GM23248 (cell line): ENCODE measurements at regions not wholly inside any gene's neighbourhood (a gene's known extent, or its start where the extent isn't known, plus 50 kb on each side); places are given as distances from the start of the nearest gene placed in this dataset.

ENCODE experiments used
- DNase-seq: peaks from one replicate; pipeline ENCODE4 v3.0.0-alpha.2; 2015
- H2AFZ ChIP-seq: fragments of 200-600 bp; sonication (generic); 2 replicates; pipeline ENCODE4 v1.6.1; 2016; ENCODE audit warnings: antibody characterized with exemption
- H3F3A ChIP-seq: fragments of 200-600 bp; sonication (generic); 2 replicates; pipeline ENCODE4 v1.6.1; 2016; ENCODE audit warnings: mild to moderate bottlenecking, antibody characterized with exemption, mixed run types; ENCODE audit not compliant: insufficient read depth
- H3K27ac ChIP-seq: fragments of 200-600 bp; sonication (generic); 2 replicates; pipeline ENCODE4 v1.5.1; 2016; ENCODE audit warnings: mild to moderate bottlenecking
- H3K27me3 ChIP-seq: fragments of 200-600 bp; sonication (generic); replicated peaks from 2 replicates; pipeline ENCODE4 v1.6.1; 2016; ENCODE audit warnings: mild to moderate bottlenecking; ENCODE audit not compliant: insufficient read depth
- H3K36me3 ChIP-seq: fragments of 200-600 bp; sonication (generic); 2 replicates; pipeline ENCODE4 v1.6.1; 2016; ENCODE audit warnings: low read depth, mild to moderate bottlenecking
- H3K4me1 ChIP-seq: fragments of 200-600 bp; sonication (generic); 2 replicates; pipeline ENCODE4 v1.6.1; 2016; ENCODE audit warnings: mild to moderate bottlenecking; ENCODE audit not compliant: insufficient read depth
- H3K4me2 ChIP-seq: fragments of 200-600 bp; sonication (generic); one replicate; pipeline ENCODE4 v1.6.1; 2016; ENCODE audit warnings: mild to moderate bottlenecking; ENCODE audit not compliant: unreplicated experiment
- H3K4me3 ChIP-seq: fragments of 200-600 bp; sonication (generic); 2 replicates; pipeline ENCODE4 v1.5.1; 2016; ENCODE audit warnings: mild to moderate bottlenecking
- H3K79me2 ChIP-seq: fragments of 200-600 bp; sonication (generic); 2 replicates; pipeline ENCODE4 v1.6.1; 2016; ENCODE audit warnings: mild to moderate bottlenecking; ENCODE audit not compliant: insufficient read depth
- H3K9ac ChIP-seq: fragments of 200-600 bp; sonication (generic); 2 replicates; pipeline ENCODE4 v1.6.1; 2016; ENCODE audit warnings: mild to moderate bottlenecking
- H3K9me2 ChIP-seq: fragments of 200-600 bp; sonication (generic); 2 replicates; pipeline ENCODE4 v1.6.1; 2016; ENCODE audit warnings: mixed run types, mild to moderate bottlenecking, moderate library complexity; ENCODE audit not compliant: insufficient read depth
- H3K9me3 ChIP-seq: fragments of 200-600 bp; sonication (generic); one replicate; pipeline ENCODE4 v1.6.1; 2017; ENCODE audit warnings: low read depth
- H4K20me1 ChIP-seq: fragments of 200-600 bp; sonication (generic); 2 replicates; pipeline ENCODE4 v1.6.0; 2016; ENCODE audit not compliant: insufficient read depth
- EZH2 ChIP-seq: fragments of 200-600 bp; sonication (generic); IDR thresholded peaks from 2 replicates; pipeline ENCODE4 v1.6.1; 2018; ENCODE audit warnings: antibody characterized with exemption, mild to moderate bottlenecking; ENCODE audit not compliant: insufficient read depth, poor library complexity, severe bottlenecking
- EZH2phosphoT487 ChIP-seq: fragments of 200-600 bp; sonication (generic); IDR thresholded peaks from 2 replicates; pipeline ENCODE4 v1.6.1; 2018; ENCODE audit warnings: antibody characterized with exemption, moderate library complexity, mild to moderate bottlenecking, low read depth; ENCODE audit not compliant: insufficient read depth
- WGBS, 2 experiments: methylation state at CpG; one replicate each; pipeline ENCODE4 v1.1.6; 2015 to 2017; ENCODE audit warnings: low lambda C conversion rate in 2 of 2, low coverage in 1 of 2; ENCODE audit errors: missing lambda C conversion rate in 2 of 2; 5-methylcytosine and 5-hydroxymethylcytosine counted together
- in situ Hi-C: fragments of 300-500 bp; cut with MboI; formaldehyde crosslinking; loops from 2 replicates; pipeline ENCODE4 v1.15.0; 2020

- H3K9ac ChIP-seq = no peak overlapping the region
- no peaks in the 10 kb centered on the region for H3F3A ChIP-seq
- no peak overlapping the region for H3K27ac ChIP-seq
- H3K9me3 ChIP-seq = no peaks in the 10 kb centered on the region
- no peaks in the 10 kb centered on the region for H4K20me1 ChIP-seq
- H3K36me3 ChIP-seq = no peaks in the 10 kb centered on the region
- no peak for DNase-seq
- no peaks in the 10 kb centered on the region for H3K4me1 ChIP-seq
- no peaks in the 10 kb centered on the region for H3K79me2 ChIP-seq
- H2AFZ ChIP-seq = no peak overlapping the region
- 41 to 45% methylated on average over 6 of the region's 6 CpGs for WGBS, 2 experiments
- no peaks in the 10 kb centered on the region for H3K9me2 ChIP-seq
- H3K27me3 ChIP-seq = no peaks in the 10 kb centered on the region
- H3K4me3 ChIP-seq = no peak overlapping the region
- no peak for TF ChIP-seq EZH2
- no peak for TF ChIP-seq EZH2phosphoT487
- H3K4me2 ChIP-seq = no peak overlapping the region
- in situ Hi-C loops = no loop called here
Measured at GRCh38 chr3:109784852-109785631, 447.7 kb upstream of the DPPA4 start.

GRCh38 chr3:109803274-109803673 is 465.9 kb upstream of the DPPA4 start:
- Histone ChIP-seq H3K9me3 (no peaks in the 10 kb centered on the region), H3K27me3 (no peaks in the 10 kb centered on the region), H3F3A (no peaks in the 10 kb centered on the region; the same call in 1 of the 2 replicates), H3K4me2 (no peak overlapping the region), H3K27ac (no peak overlapping the region), H4K20me1 (no peaks in the 10 kb centered on the region), H3K4me3 (no peak overlapping the region), H3K9ac (no peak overlapping the region), H2AFZ (no peak overlapping the region), H3K9me2 (no peaks in the 10 kb centered on the region), H3K4me1 (no peaks in the 10 kb centered on the region), H3K36me3 (no peaks in the 10 kb centered on the region), H3K79me2 (no peaks in the 10 kb centered on the region)
- DNase-seq = no peak
- WGBS, 2 experiments = 69 to 72% methylated on average over 6 of the region's 6 CpGs
- in situ Hi-C loops = no loop called here
- TF ChIP-seq EZH2phosphoT487 (no peak), EZH2 (no peak)

- Histone ChIP-seq H3K79me2 (no peaks in the 10 kb centered on the region), H3K36me3 (no peaks in the 10 kb centered on the region), H3K4me3 (no peak overlapping the region), H3K27me3 (no peaks in the 10 kb centered on the region), H3K9ac (no peak overlapping the region), H4K20me1 (no peaks in the 10 kb centered on the region), H3K9me3 (no peaks in the 10 kb centered on the region), H3K4me2 (no peak overlapping the region), H3K9me2 (no peaks in the 10 kb centered on the region), H3K27ac (no peak overlapping the region), H3F3A (no peaks in the 10 kb centered on the region; the same call in 1 of the 2 replicates), H3K4me1 (no peaks in the 10 kb centered on the region), H2AFZ (no peak overlapping the region)
- in situ Hi-C loops = no loop called here
- no peak for DNase-seq
- TF ChIP-seq EZH2 (no peak), EZH2phosphoT487 (no peak)
- WGBS, 2 experiments = 87 to 93% methylated on average over 1 of the region's 1 CpG
Measured at GRCh38 chr3:109804697-109805096, 467.4 kb upstream of the DPPA4 start.

GRCh38 chr3:109806929-109807328 is 469.6 kb upstream of the DPPA4 start:
- Histone ChIP-seq H3F3A (no peaks in the 10 kb centered on the region; the same call in 1 of the 2 replicates), H3K27ac (no peak overlapping the region), H3K9me3 (no peaks in the 10 kb centered on the region), H2AFZ (peak overlapping the region; percentile 6), H3K27me3 (no peaks in the 10 kb centered on the region), H3K4me3 (no peak overlapping the region), H3K4me1 (no peaks in the 10 kb centered on the region), H3K9ac (no peak overlapping the region), H3K9me2 (no peaks in the 10 kb centered on the region), H4K20me1 (no peaks in the 10 kb centered on the region), H3K36me3 (no peaks in the 10 kb centered on the region), H3K4me2 (peak overlapping the region; percentile 54), H3K79me2 (no peaks in the 10 kb centered on the region)
- WGBS, 2 experiments = 47 to 51% methylated on average over 4 of the region's 4 CpGs
- in situ Hi-C loops = no loop called here
- TF ChIP-seq EZH2phosphoT487 (no peak), EZH2 (no peak)
- peak; percentile 34 for DNase-seq
